MCF 10A (cell line): ENCODE measurements at regions not wholly inside any gene's neighbourhood (a gene's known extent, or its start where the extent isn't known, plus 50 kb on each side); places are given as distances from the start of the nearest gene placed in this dataset.

Source experiments
- BruUV-seq: library from RNA; stranded (reverse); fragments of 400-500 nt; replicated peaks from 2 replicates; lab custom pipeline; 2021; lab: Mats Ljungman, UMichigan
- CTCF ChIA-PET: fragments of 300-600 bp; sonication (Branson Sonifier 250); formaldehyde crosslinking; extraction: SDS; loops from one replicate; lab custom pipeline; 2021; ENCODE audit warnings: antibody characterized with exemption, inconsistent platforms; lab: Yijun Ruan, JAX
- POLR2A ChIA-PET: fragments of 300-600, 350-650 bp; sonication (Branson Sonifier 250); formaldehyde crosslinking; extraction: SDS; loops from one replicate; lab custom pipeline; 2020; ENCODE audit warnings: antibody characterized with exemption, inconsistent platforms; lab: Yijun Ruan, JAX
- DNase-seq: peaks from one replicate; pipeline ENCODE4 v3.0.0-alpha.2; 2018; ENCODE audit not compliant: unreplicated experiment
- H3K27ac Mint-ChIP-seq: one replicate; pipeline ENCODE4 v1.8.0; 2022; ENCODE audit warnings: mild to moderate bottlenecking, low read depth, mixed read lengths; ENCODE audit not compliant: unreplicated experiment
- H3K27me3 Mint-ChIP-seq: one replicate; pipeline ENCODE4 v1.8.0; 2022; ENCODE audit warnings: mixed read lengths; ENCODE audit not compliant: insufficient read depth, unreplicated experiment
- H3K36me3 Mint-ChIP-seq: one replicate; pipeline ENCODE4 v1.8.0; 2022; ENCODE audit warnings: mild to moderate bottlenecking, moderate library complexity, mixed read lengths; ENCODE audit not compliant: insufficient read depth, unreplicated experiment
- H3K4me1 Mint-ChIP-seq: one replicate; pipeline ENCODE4 v1.8.0; 2022; ENCODE audit warnings: mixed read lengths; ENCODE audit not compliant: insufficient read depth, unreplicated experiment
- H3K4me3 Mint-ChIP-seq: one replicate; pipeline ENCODE4 v1.8.0; 2022; ENCODE audit warnings: mild to moderate bottlenecking, moderate library complexity, mixed read lengths; ENCODE audit not compliant: unreplicated experiment
- H3K9me3 Mint-ChIP-seq: one replicate; pipeline ENCODE4 v1.8.0; 2022; ENCODE audit warnings: mixed read lengths; ENCODE audit not compliant: unreplicated experiment
- CTCF ChIP-seq: fragments of 200-600 bp; IDR thresholded peaks from one replicate; pipeline ENCODE4 v1.8.0; 2022; ENCODE audit warnings: antibody characterized with exemption, mild to moderate bottlenecking; ENCODE audit not compliant: unreplicated experiment
- intact Hi-C: fragments of 100-400 bp; cut with micrococcal nuclease; formaldehyde crosslinking; loops from 2 replicates; pipeline ENCODE4 v1.14.1; 2022

- no peak for DNase-seq
- intact Hi-C loops, result no loop called here
- no TSS peak for BruUV-seq
- no peak overlapping the region for H3K4me3 Mint-ChIP-seq
- H3K27me3 Mint-ChIP-seq, result no peaks in the 10 kb centered on the region
- no peak overlapping the region for H3K27ac Mint-ChIP-seq
- H3K4me1 Mint-ChIP-seq, result no peaks in the 10 kb centered on the region
- POLR2A ChIA-PET, result no interaction called here
- H3K9me3 Mint-ChIP-seq, result no peaks in the 10 kb centered on the region
- no peaks in the 10 kb centered on the region for H3K36me3 Mint-ChIP-seq
- CTCF ChIA-PET, result interaction anchor here (0.6 kb wide), 1 partner anchor 311 kb away, joined by 3 read pairs; no protein-coding TSS in a partner anchor
- no peak for TF ChIP-seq CTCF
Observed at GRCh38 chr4:126486377-126486776, 1146.4 kb upstream of the INTU start.

GRCh38 chr4:126489826-126490463 lies 1142.8 kb upstream of the INTU start:
- TF ChIP-seq CTCF, result no peak
- H3K36me3 Mint-ChIP-seq, result no peaks in the 10 kb centered on the region
- DNase-seq, result no peak
- H3K27ac Mint-ChIP-seq, result no peak overlapping the region
- H3K27me3 Mint-ChIP-seq, result no peaks in the 10 kb centered on the region
- H3K4me1 Mint-ChIP-seq, result no peaks in the 10 kb centered on the region
- ChIA-PET CTCF (interaction anchor here (1.2 kb wide), 1 partner anchor 1110 kb away, joined by 3 read pairs; no protein-coding TSS in a partner anchor), POLR2A (no interaction called here)
- no peaks in the 10 kb centered on the region for H3K9me3 Mint-ChIP-seq
- no TSS peak for BruUV-seq
- no peak overlapping the region for H3K4me3 Mint-ChIP-seq
- intact Hi-C loops, result no loop called here

GRCh38 chr4:126495163-126495752 lies 1137.5 kb upstream of the INTU start:
- intact Hi-C loops, result no loop called here
- no TSS peak for BruUV-seq
- CTCF ChIA-PET, result interaction anchor here (0.6 to 0.7 kb wide), 2 partner anchors 54 to 601 kb away, joined by 3 read pairs; no protein-coding TSS in a partner anchor

More at GRCh38 chr4:126495163-126495752, 1137.5 kb upstream of the INTU start:
- POLR2A ChIA-PET, result no interaction called here
- no peak for DNase-seq
- Mint-ChIP-seq H3K36me3 (no peaks in the 10 kb centered on the region), H3K4me1 (no peaks in the 10 kb centered on the region), H3K27me3 (no peaks in the 10 kb centered on the region), H3K9me3 (peaks cover 7% of the 10 kb centered on the region), H3K4me3 (no peak overlapping the region), H3K27ac (no peak overlapping the region)
- no peak for TF ChIP-seq CTCF
